SK-N-SH (cell line): ENCODE measurements at regions not wholly inside any gene's neighbourhood (a gene's known extent, or its start where the extent isn't known, plus 50 kb on each side); places are given as distances from the start of the nearest gene placed in this dataset.
"Not testable (repeated sequence)": the region's sequence is repeated elsewhere in the genome, so short reads cannot be mapped to it uniquely, and the experiment has no call there.

Experiments used
- CHD2 ChIP-seq: fragments of 150-350 bp; IDR thresholded peaks from 2 replicates; pipeline ENCODE4 v1.6.1; 2018; ENCODE audit warnings: low read length; ENCODE audit not compliant: partially characterized antibody
- CTCF ChIP-seq: fragments of 200-600 bp; sonication (generic); IDR thresholded peaks from 2 replicates; pipeline ENCODE4 v1.6.1; 2017; ENCODE audit warnings: antibody characterized with exemption, mild to moderate bottlenecking, moderate library complexity
- MAX ChIP-seq: IDR thresholded peaks from 2 replicates; pipeline ENCODE4 v1.4.0; 2012; ENCODE audit warnings: low read depth
- MXI1 ChIP-seq: IDR thresholded peaks from 2 replicates; pipeline ENCODE4 v1.6.1; 2012; ENCODE audit warnings: mild to moderate bottlenecking, low read depth, low read length, improper control_type of control experiment
- POLR2AphosphoS5 ChIP-seq: IDR thresholded peaks from 2 replicates; pipeline ENCODE4 v1.6.1; 2012; ENCODE audit warnings: low read depth, low read length
- SIN3A ChIP-seq: IDR thresholded peaks from 2 replicates; pipeline ENCODE4 v1.6.1; 2012; ENCODE audit warnings: low read depth, mild to moderate bottlenecking, low read length, moderate library complexity, borderline replicate concordance
- SMC3 ChIP-seq: IDR thresholded peaks from 2 replicates; pipeline ENCODE4 v1.6.1; 2012; ENCODE audit warnings: low read depth, low read length, improper control_type of control experiment
- TEAD4 ChIP-seq: IDR thresholded peaks from 2 replicates; pipeline ENCODE4 v1.4.0; 2012; ENCODE audit warnings: mild to moderate bottlenecking, borderline replicate concordance; ENCODE audit not compliant: insufficient read depth

- not testable (repeated sequence) for TF ChIP-seq CTCF, CHD2, SIN3A, MAX, SMC3, POLR2AphosphoS5, MXI1, TEAD4
Measured at GRCh38 chr12:8354741-8355140, 101.0 kb upstream of the CLEC6A start.
